Stomach (tissue), 8 donors: ENCODE measurements at regions not wholly inside any gene's neighbourhood (a gene's known extent, or its start where the extent isn't known, plus 50 kb on each side); places are given as distances from the start of the nearest gene placed in this dataset.
A peak's percentile ranks its signal among the peaks of the same experiment; 100 is the strongest.

Experiments
- DNase-seq, 2 donors: peaks; one replicate each; pipeline versions ENCODE4 v3.0.0 to v3.0.0-alpha.2; 2013 to 2019
- H3K27ac ChIP-seq, 5 donors: fragments of 200-600 bp in 4 of 5; sonication (generic) in 4 of 5; one replicate each; pipeline ENCODE4 v1.5.1; 2013 to 2019; ENCODE audit warnings: mild to moderate bottlenecking in 1 of 5, moderate library complexity in 1 of 5
- H3K27me3 ChIP-seq, 3 donors: fragments of 200-600 bp; sonication (generic); one replicate each; pipeline ENCODE4 v1.5.1; 2017 to 2019; ENCODE audit warnings: mixed run types in 1 of 3
- H3K36me3 ChIP-seq, 4 donors: fragments of 200-600 bp; sonication (generic); 1 replicate in 3 of 4; 2 replicates in 1 of 4; pipeline ENCODE4 v1.5.1; 2016 to 2019
- H3K4me1 ChIP-seq, 4 donors: fragments of 200-600 bp; sonication (generic); one replicate each; pipeline ENCODE4 v1.5.1; 2016 to 2019
- H3K4me3 ChIP-seq, 4 donors: fragments of 200-600 bp; sonication (generic) in 3 of 4; one replicate each; pipeline ENCODE4 v1.5.1; 2016 to 2019; ENCODE audit warnings: mild to moderate bottlenecking in 1 of 4
- H3K9me3 ChIP-seq, 4 donors: fragments of 200-600 bp; sonication (generic); one replicate each; pipeline ENCODE4 v1.5.1; 2016 to 2019
- EP300 ChIP-seq: sonication (generic); formaldehyde crosslinking; IDR thresholded peaks from one replicate; pipeline ENCODE4 v1.6.1; 2017; ENCODE audit warnings: antibody characterized with exemption
- POLR2A ChIP-seq, 4 donors: fragments of 450-650 bp; IDR thresholded peaks; one replicate each; pipeline ENCODE4 v1.6.1; 2016; ENCODE audit warnings: antibody characterized with exemption in 4 of 4, control low read depth in 2 of 4, mild to moderate bottlenecking in 1 of 4, moderate library complexity in 1 of 4
- POLR2AphosphoS5 ChIP-seq, 3 donors: sonication (generic); formaldehyde crosslinking; IDR thresholded peaks; one replicate each; pipeline ENCODE4 v1.6.1; 2016; ENCODE audit warnings: antibody characterized with exemption in 3 of 3
- WGBS, 5 donors: extraction: QIAGEN DNeasy Blood & Tissue Kit in 3 of 5; methylation state at CpG; one replicate each; pipeline versions ENCODE4 v1.1.5 to v1.1.7; 2013 to 2018; 5-methylcytosine and 5-hydroxymethylcytosine counted together
- intact Hi-C: fragments of 100-400 bp; cut with DNase I; formaldehyde crosslinking; loops from one replicate; pipeline ENCODE4 v1.15.1; 2023; ENCODE audit warnings: low total_unique reads
- TF ChIP-seq, protein P1 (sequence below), 7 experiments: fragments of 450-650 bp in 4 of 7; fragments of 200-600 bp in 3 of 7; sonication (generic) in 3 of 7; IDR thresholded peaks; one replicate each; pipeline ENCODE4 v1.5.1; 2016 to 2019; ENCODE audit warnings: antibody characterized with exemption in 7 of 7, control low read depth in 2 of 7, mild to moderate bottlenecking in 1 of 7
- donor health status: healthy with polysubstance abuse.
- donor health status: Bipolar disorder and iron deficiency.
- donor health status: healthy.

DNA sequence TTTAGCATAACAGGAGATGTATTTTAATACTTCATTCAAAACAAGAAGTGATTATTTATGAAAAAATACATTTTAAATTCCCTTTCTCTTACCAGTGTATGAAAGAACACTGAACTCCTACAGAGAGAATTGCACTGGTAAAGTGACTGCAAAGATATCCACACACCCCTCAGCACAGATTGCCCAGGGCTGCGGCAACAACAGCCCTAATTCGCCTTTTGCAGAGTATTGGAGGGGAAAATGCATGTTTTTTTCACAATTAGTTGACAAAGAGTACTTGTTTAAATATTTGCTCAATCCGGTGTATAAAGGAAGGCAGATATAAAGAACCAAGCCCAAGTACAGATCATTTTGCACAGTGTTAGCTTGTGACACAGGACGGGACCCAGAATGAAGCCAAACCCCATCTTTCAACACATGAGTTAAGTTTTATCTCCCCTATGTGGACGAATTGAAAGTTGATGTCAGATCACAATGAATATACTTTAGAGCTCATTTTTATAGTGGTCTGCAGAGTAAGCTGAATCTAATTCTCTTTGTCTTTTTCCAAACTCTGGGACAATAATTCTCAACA lies 551.4 kb upstream of the IGFBP7 start:
- H3K27me3 ChIP-seq: no peaks in the 10 kb centered on the region
- TF ChIP-seq EP300 (no peak), POLR2A (IDR thresholded peaks at IDR 0.05) (no peak), POLR2AphosphoS5 (IDR thresholded peaks at IDR 0.05) (no peak)
- TF ChIP-seq, protein P1, sequence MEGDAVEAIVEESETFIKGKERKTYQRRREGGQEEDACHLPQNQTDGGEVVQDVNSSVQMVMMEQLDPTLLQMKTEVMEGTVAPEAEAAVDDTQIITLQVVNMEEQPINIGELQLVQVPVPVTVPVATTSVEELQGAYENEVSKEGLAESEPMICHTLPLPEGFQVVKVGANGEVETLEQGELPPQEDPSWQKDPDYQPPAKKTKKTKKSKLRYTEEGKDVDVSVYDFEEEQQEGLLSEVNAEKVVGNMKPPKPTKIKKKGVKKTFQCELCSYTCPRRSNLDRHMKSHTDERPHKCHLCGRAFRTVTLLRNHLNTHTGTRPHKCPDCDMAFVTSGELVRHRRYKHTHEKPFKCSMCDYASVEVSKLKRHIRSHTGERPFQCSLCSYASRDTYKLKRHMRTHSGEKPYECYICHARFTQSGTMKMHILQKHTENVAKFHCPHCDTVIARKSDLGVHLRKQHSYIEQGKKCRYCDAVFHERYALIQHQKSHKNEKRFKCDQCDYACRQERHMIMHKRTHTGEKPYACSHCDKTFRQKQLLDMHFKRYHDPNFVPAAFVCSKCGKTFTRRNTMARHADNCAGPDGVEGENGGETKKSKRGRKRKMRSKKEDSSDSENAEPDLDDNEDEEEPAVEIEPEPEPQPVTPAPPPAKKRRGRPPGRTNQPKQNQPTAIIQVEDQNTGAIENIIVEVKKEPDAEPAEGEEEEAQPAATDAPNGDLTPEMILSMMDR (IDR thresholded peaks at IDR 0.05): no peak
- H3K36me3 ChIP-seq: no peaks in the 10 kb centered on the region
- H3K4me1 ChIP-seq: no peaks in the 10 kb centered on the region
- peak in 1 of 2 donors; percentile 2 for DNase-seq
- H3K27ac ChIP-seq: no peak overlapping the region
- intact Hi-C loops: no loop called here
- 27 to 42% (median 29%) methylated on average over 5 of the region's 5 CpGs for WGBS, 5 donors
- H3K4me3 ChIP-seq: no peak overlapping the region
- H3K9me3 ChIP-seq: no peaks in the 10 kb centered on the region

DNA sequence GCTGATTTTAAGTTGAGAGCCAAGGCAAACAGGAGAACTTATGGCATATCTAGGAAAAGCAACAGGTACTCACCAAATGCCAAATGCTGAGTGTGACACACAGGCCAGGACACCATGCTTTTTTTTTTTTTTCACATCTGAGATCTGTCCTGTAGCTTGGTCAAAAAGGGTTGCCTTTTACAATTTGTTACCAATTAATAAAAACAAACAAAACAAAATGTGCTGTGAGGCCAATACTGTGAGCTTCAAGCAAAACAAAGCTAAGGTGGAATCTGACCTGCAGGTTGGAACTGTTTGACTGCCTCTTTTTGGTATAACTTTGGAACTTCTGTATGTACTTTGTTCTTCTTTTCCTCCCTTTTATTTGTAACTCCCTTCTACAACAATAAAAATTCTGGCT lies 548.5 kb upstream of the IGFBP7 start:
- Histone ChIP-seq H3K27ac (no peak overlapping the region), H3K4me3 (no peak overlapping the region), H3K27me3 (no peaks in the 10 kb centered on the region), H3K9me3 (no peaks in the 10 kb centered on the region), H3K36me3 (no peaks in the 10 kb centered on the region), H3K4me1 (no peaks in the 10 kb centered on the region)
- intact Hi-C loops: no loop called here
- TF ChIP-seq, protein P1 (IDR thresholded peaks at IDR 0.05): no peak
- no peak for TF ChIP-seq EP300
- TF ChIP-seq POLR2A (IDR thresholded peaks at IDR 0.05): no peak
- no peak for TF ChIP-seq POLR2AphosphoS5 (IDR thresholded peaks at IDR 0.05)
- no peak for DNase-seq

DNA sequence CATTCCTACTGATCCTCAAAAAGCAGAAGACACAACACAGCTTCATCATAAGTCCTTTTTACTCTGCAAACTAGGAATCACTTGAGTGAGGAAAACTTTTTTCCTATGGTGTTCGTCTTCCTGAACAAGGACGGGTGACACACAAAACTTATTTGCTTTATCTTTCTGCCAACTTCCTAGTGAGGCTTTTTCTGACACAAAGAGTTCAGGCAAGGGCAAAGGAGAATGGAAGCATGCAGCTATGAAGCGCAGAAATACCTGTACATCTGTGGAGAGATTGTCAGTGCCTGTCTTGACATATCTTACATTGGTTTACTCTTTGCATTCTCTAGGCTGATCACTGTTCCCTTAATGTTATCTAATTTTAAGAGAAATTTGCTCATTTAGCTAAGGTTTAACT lies 548.0 kb upstream of the IGFBP7 start:
- Histone ChIP-seq H3K27ac (no peak overlapping the region), H3K4me3 (no peak overlapping the region), H3K9me3 (no peaks in the 10 kb centered on the region), H3K27me3 (no peaks in the 10 kb centered on the region), H3K4me1 (no peaks in the 10 kb centered on the region), H3K36me3 (no peaks in the 10 kb centered on the region)
- no peak for DNase-seq
- intact Hi-C loops: no loop called here
- WGBS, 5 donors: 42 to 68% (median 60%) methylated on average over 3 of the region's 3 CpGs
- no peak for TF ChIP-seq EP300

DNA sequence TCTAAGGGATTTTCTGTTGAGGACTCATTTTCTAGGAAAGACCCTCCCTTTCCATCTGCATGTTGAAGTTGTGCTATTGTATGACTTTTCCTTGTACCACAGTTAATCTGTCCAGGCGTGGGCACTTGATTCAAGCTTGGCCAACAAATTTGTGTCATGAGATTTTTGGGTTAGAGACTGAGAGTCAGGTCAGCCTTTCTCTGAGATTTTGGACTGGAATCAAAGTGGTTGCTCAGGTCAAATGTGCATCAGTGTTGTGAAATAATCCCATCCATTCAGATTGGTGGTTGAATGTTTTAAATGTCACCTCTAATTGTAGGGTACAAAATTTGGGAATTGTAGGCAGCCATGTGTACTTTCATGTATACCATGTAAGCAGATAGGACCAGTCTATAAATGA lies 545.2 kb upstream of the IGFBP7 start:
- no peak for DNase-seq

DNA sequence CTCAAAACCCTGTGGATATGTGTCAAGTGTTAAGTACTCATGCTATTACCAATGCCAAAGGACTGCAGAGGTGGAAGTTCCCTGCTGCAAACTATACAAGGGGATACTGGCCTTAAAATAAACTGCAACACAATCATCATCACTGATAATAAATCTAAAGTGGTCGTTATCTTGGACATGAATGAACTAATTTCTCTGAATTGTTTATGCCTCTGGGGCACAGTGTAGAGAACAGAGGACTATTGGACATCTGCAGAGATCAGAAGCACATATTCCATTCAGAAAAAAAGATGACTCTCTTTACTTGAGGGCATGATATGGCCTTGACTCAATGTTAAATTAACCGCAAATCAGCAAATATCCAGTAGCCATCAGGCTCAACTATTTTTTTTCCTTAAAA lies 542.6 kb upstream of the IGFBP7 start:
- TF ChIP-seq POLR2AphosphoS5 (IDR thresholded peaks at IDR 0.05): no peak
- TF ChIP-seq EP300: no peak
- TF ChIP-seq POLR2A (IDR thresholded peaks at IDR 0.05): no peak
- TF ChIP-seq, protein P1 (IDR thresholded peaks at IDR 0.05): no peak
- WGBS, 5 donors: 74 to 81% (median 76%) methylated on average over 2 of the region's 2 CpGs
- no peak overlapping the region for H3K4me3 ChIP-seq
- H3K36me3 ChIP-seq: no peaks in the 10 kb centered on the region
- intact Hi-C loops: no loop called here
- H3K27ac ChIP-seq: no peak overlapping the region
- no peaks in the 10 kb centered on the region for H3K27me3 ChIP-seq
- no peaks in the 10 kb centered on the region for H3K9me3 ChIP-seq
- H3K4me1 ChIP-seq: no peaks in the 10 kb centered on the region
- DNase-seq: no peak

More for the DNA sequence above, 545.2 kb upstream of the IGFBP7 start:
- H3K27ac ChIP-seq: no peak overlapping the region
- H3K9me3 ChIP-seq: no peaks in the 10 kb centered on the region
- no peak for TF ChIP-seq EP300
- no peak for TF ChIP-seq POLR2AphosphoS5 (IDR thresholded peaks at IDR 0.05)
- TF ChIP-seq POLR2A (IDR thresholded peaks at IDR 0.05): no peak
- TF ChIP-seq, protein P1 (IDR thresholded peaks at IDR 0.05): no peak
- H3K27me3 ChIP-seq: no peaks in the 10 kb centered on the region
- intact Hi-C loops: no loop called here
- no peak overlapping the region for H3K4me3 ChIP-seq
- WGBS, 5 donors: 70 to 86% (median 81%) methylated on average over 1 of the region's 1 CpG
- H3K4me1 ChIP-seq: no peaks in the 10 kb centered on the region
- no peaks in the 10 kb centered on the region for H3K36me3 ChIP-seq
